ENCODE measurements at regions not wholly inside any gene's neighbourhood (a gene's known extent, or its start where the extent isn't known, plus 50 kb on each side); places are given as distances from the start of the nearest gene placed in this dataset.

GRCh38 chr12:124368421-124369032 is 73.6 kb downstream of the RFLNA start:
- ATAC-seq, result peak; percentile 14; the same call in 1 of the 2 replicates
- Histone ChIP-seq H3K9me3 (ENCODE audit: control insufficient read depth in 1 of 2, insufficient read depth in 1 of 2, low read depth in 1 of 2, low read length in 2 of 2) (no peaks in the 10 kb centered on the region), H3K4me3 (replicated peaks in 1 of 2; ENCODE audit: low read depth in 1 of 2, low read length in 2 of 2) (no peak overlapping the region), H3K9me2 (ENCODE audit: insufficient read depth) (no peaks in the 10 kb centered on the region), H4K20me1 (ENCODE audit: insufficient read depth) (no peaks in the 10 kb centered on the region), H3K9ac (ENCODE audit: low read length) (no peak overlapping the region), H3K4me1 (ENCODE audit: control insufficient read depth in 1 of 2, insufficient read depth in 2 of 2, low read length in 2 of 2) (peaks cover 16 to 30% of the 10 kb centered on the region in 2 experiments), H2AFZ (ENCODE audit: low read depth, low read length, poor library complexity, severe bottlenecking) (no peak overlapping the region), H3K27ac (ENCODE audit: low read depth, low read length) (no peak overlapping the region; the same call in 1 of the 2 replicates), H3K4me2 (ENCODE audit: low read length) (peak overlapping the region; percentile 47), H3K36me3 (ENCODE audit: control insufficient read depth in 1 of 2, insufficient read depth in 2 of 2, low read length in 2 of 2) (peaks cover 3 to 4% of the 10 kb centered on the region in 2 experiments; a peak in 1 of 4 replicates), H3K27me3 (ENCODE audit: insufficient read depth, low read length) (no peaks in the 10 kb centered on the region), H3K79me2 (ENCODE audit: insufficient read depth, low read length) (no peaks in the 10 kb centered on the region; the same call in 1 of the 2 replicates)
- no TSS peak for BruUV-seq (replicated peaks)
- POLR2A ChIA-PET, result no interaction called here
- RAD21 ChIA-PET (ENCODE audit: low non-redundant PET in 1 of 2, low total read pairs in 2 of 2, uncharacterized antibody in 2 of 2, unreplicated experiment in 2 of 2), result no interaction called here
- intact Hi-C loops (cut with micrococcal nuclease), result no loop called here
- CTCF ChIA-PET, result no interaction called here
- TF ChIP-seq CTCF (IDR thresholded peaks at IDR 0.05 in 2 of 3, conservative IDR thresholded peaks at IDR 0.05 in 1 of 3; ENCODE audit: borderline replicate concordance in 1 of 3, insufficient read depth in 1 of 3, low read depth in 2 of 3, low read length in 2 of 3) (peak in 1 of 3 experiments; percentile 21; a peak in 1 of 6 replicates), ZNF274 (IDR thresholded peaks at IDR 0.05; ENCODE audit: low read depth, low read length) (no peak), POLR2A (IDR thresholded peaks at IDR 0.05; ENCODE audit: borderline replicate concordance, extremely low read depth, insufficient read depth, insufficient read length) (no peak), YY1 (IDR thresholded peaks at IDR 0.05; ENCODE audit: extremely low read depth, insufficient replicate concordance, low read depth, low read length) (no peak)
- no peak for DNase-seq (ENCODE audit: low read depth, low spot score)

- Histone ChIP-seq H3K9ac (ENCODE audit: low read length) (no peak overlapping the region), H3K27ac (ENCODE audit: low read depth, low read length) (no peak overlapping the region), H3K36me3 (ENCODE audit: control insufficient read depth in 1 of 2, insufficient read depth in 2 of 2, low read length in 2 of 2) (0 out of 4 replicates have a peak, but pooled peaks cover under 1 to 4% of the 10 kb centered on the region in 2 experiments), H3K9me2 (ENCODE audit: insufficient read depth) (no peaks in the 10 kb centered on the region), H3K9me3 (ENCODE audit: control insufficient read depth in 1 of 2, insufficient read depth in 1 of 2, low read depth in 1 of 2, low read length in 2 of 2) (no peaks in the 10 kb centered on the region), H3K4me2 (ENCODE audit: low read length) (no peak overlapping the region), H3K4me1 (ENCODE audit: control insufficient read depth in 1 of 2, insufficient read depth in 2 of 2, low read length in 2 of 2) (peaks cover 16 to 30% of the 10 kb centered on the region in 2 experiments), H3K79me2 (ENCODE audit: insufficient read depth, low read length) (no peaks in the 10 kb centered on the region; the same call in 1 of the 2 replicates), H3K27me3 (ENCODE audit: insufficient read depth, low read length) (no peaks in the 10 kb centered on the region), H2AFZ (ENCODE audit: low read depth, low read length, poor library complexity, severe bottlenecking) (no peak overlapping the region), H4K20me1 (ENCODE audit: insufficient read depth) (no peaks in the 10 kb centered on the region), H3K4me3 (replicated peaks in 1 of 2; ENCODE audit: low read depth in 1 of 2, low read length in 2 of 2) (no peak overlapping the region)
- BruUV-seq (replicated peaks), result no TSS peak
- ChIA-PET CTCF (no interaction called here), RAD21 (ENCODE audit: low non-redundant PET in 1 of 2, low total read pairs in 2 of 2, uncharacterized antibody in 2 of 2, unreplicated experiment in 2 of 2) (no interaction called here), POLR2A (no interaction called here)
- DNase-seq (ENCODE audit: low read depth, low spot score) (no peak), ATAC-seq (no peak)
- intact Hi-C loops (cut with micrococcal nuclease), result no loop called here
- TF ChIP-seq POLR2A (IDR thresholded peaks at IDR 0.05; ENCODE audit: borderline replicate concordance, extremely low read depth, insufficient read depth, insufficient read length) (no peak), SIN3A (IDR thresholded peaks at IDR 0.05; ENCODE audit: low read depth) (no peak), EZH2phosphoT487 (IDR thresholded peaks at IDR 0.05; ENCODE audit: borderline replicate concordance) (no peak), CTCF (IDR thresholded peaks at IDR 0.05 in 2 of 3, conservative IDR thresholded peaks at IDR 0.05 in 1 of 3; ENCODE audit: borderline replicate concordance in 1 of 3, insufficient read depth in 1 of 3, low read depth in 2 of 3, low read length in 2 of 3) (no peak), JUND (IDR thresholded peaks at IDR 0.05) (no peak), TCF7L2 (IDR thresholded peaks at IDR 0.05; ENCODE audit: borderline replicate concordance, extremely low read depth, insufficient read depth, insufficient read length) (no peak), CEBPB (IDR thresholded peaks at IDR 0.05; ENCODE audit: low read depth) (no peak), YY1 (IDR thresholded peaks at IDR 0.05; ENCODE audit: extremely low read depth, insufficient replicate concordance, low read depth, low read length) (no peak), ATF3 (IDR thresholded peaks at IDR 0.05) (no peak), RAD21 (IDR thresholded peaks at IDR 0.05; ENCODE audit: low read depth) (no peak), EGR1 (IDR thresholded peaks at IDR 0.05; ENCODE audit: low read depth) (no peak), POLR2AphosphoS5 (IDR thresholded peaks at IDR 0.05; ENCODE audit: low read depth, low read length) (no peak), SP1 (IDR thresholded peaks at IDR 0.05; ENCODE audit: low read depth) (no peak)
These were observed 71.0 kb downstream of the RFLNA start for GRCh38 chr12:124365726-124366430.
